ENCODE measurements at regions not wholly inside any gene's neighbourhood (a gene's known extent, or its start where the extent isn't known, plus 50 kb on each side); places are given as distances from the start of the nearest gene placed in this dataset.
"Not testable (repeated sequence)": the region's sequence is repeated elsewhere in the genome, so short reads cannot be mapped to it uniquely, and the experiment has no call there.

DNA sequence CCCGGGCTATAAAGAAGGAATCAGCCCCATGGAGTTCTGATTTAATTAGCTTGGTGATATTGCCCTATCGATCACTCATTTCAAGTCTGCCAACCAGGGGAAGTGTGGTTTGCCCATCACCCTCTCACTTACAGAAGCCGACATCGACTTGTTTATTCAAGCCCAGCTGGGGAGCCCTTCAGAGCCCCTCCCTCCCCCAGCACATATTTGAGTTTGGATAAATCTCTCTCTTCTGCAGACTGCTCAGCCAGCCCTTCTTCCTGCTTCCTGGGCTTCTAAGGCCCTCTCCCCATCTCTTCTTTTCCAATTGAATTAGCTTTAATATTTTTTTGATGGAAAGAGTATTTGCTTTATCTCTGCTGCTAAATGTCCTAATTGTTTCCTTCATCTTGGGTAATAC is 299.0 kb downstream of the MIAT start:
- Mint-ChIP-seq H3K4me1 (peaks cover 0 to 5% (median 0%) of the 10 kb centered on the region in 4 donors), H3K27ac (no peak overlapping the region), H3K9me3 (peaks cover 0 to 4% (median 0%) of the 10 kb centered on the region in 9 donors), H3K36me3 (peaks cover 2 to 8% (median 5%) of the 10 kb centered on the region in 3 donors), H3K27me3 (peaks cover 17 to 80% (median 48%) of the 10 kb centered on the region in 5 donors), H3K4me3 (no peak overlapping the region)
- POLR2A ChIA-PET, result no interaction called here
- no peak for ATAC-seq
- no peak for DNase-seq

DNA sequence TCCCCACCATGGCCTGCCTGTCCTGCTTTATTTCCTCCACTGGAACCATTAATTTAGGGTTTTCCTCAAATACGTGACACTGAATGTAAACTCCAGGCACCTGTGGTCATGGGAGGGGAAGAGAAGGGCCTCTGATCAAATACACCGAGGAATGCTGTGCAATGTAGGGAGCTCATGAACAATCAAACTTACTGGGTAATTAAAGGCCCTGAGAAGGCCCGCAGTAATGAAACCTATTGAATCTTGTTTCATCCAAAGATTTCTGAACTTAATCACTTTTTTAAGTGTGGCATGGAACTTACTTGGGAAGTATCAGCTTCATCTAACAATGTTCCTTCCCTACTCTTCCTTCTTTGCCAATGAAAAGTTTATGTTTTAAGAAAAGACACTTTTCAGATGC is 299.8 kb downstream of the MIAT start:
- Mint-ChIP-seq H3K27me3 (peaks cover 14 to 74% (median 43%) of the 10 kb centered on the region in 5 donors), H3K4me3 (no peak overlapping the region), H3K27ac (no peak overlapping the region), H3K4me1 (peaks cover 0 to 4% (median 0%) of the 10 kb centered on the region in 4 donors), H3K36me3 (peaks cover 0 to 8% (median 5%) of the 10 kb centered on the region in 3 donors), H3K9me3 (peaks cover 0 to 4% (median 0%) of the 10 kb centered on the region in 9 donors)
- DNase-seq (no peak), ATAC-seq (no peak)
- POLR2A ChIA-PET, result no interaction called here

DNA sequence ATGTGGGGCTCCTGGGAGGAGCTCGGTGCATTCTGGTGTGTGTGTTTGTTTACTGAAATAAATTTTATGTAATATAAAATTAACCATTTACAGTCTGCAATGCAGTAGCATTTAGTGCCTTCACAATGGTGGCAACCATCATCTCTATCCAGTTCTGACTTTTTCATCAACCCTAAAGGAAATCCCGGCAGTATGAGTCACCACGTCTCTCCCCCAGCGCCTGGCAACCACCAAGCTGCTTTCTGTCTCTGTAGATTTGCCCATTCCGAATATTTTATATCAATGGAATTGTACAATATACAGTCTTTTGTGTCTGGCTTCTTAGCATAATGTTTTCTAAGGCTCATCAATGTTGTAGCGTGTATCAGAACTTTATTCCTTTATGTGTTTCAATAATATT is 300.5 kb downstream of the MIAT start:
- Mint-ChIP-seq H3K27ac (no peak overlapping the region), H3K36me3 (peaks cover 0 to 8% (median 5%) of the 10 kb centered on the region in 3 donors), H3K4me1 (peaks cover 0 to 2% (median 0%) of the 10 kb centered on the region in 4 donors), H3K4me3 (no peak overlapping the region), H3K9me3 (peaks cover 0 to 4% (median 0%) of the 10 kb centered on the region in 9 donors), H3K27me3 (peaks cover 14 to 66% (median 37%) of the 10 kb centered on the region in 5 donors)
- DNase-seq, result no peak
- POLR2A ChIA-PET, result no interaction called here
- no peak for ATAC-seq

DNA sequence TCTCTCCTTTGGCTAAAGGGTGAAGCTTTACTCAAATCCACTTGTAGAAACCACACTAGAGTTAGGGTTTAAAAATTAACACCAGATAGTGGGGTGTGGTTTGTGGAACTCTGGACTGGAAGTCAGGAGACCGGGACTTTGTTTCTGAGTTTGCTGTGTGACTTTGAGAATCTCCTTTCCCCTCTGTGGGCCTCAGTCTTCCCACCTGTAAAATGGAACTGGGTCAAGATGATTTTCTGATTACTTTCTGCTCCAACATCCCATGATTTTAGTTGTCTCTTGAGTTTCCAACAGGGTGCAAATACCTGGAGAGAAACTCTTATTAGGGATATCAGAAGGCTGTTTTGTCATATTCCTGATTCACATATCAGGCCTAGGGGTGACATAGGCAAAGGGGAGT is 301.0 kb downstream of the MIAT start:
- H3K9me3 Mint-ChIP-seq, result peaks cover 0 to 4% (median 0%) of the 10 kb centered on the region in 9 donors
- H3K4me1 Mint-ChIP-seq, result peaks cover 0 to 2% (median 0%) of the 10 kb centered on the region in 4 donors
- H3K27me3 Mint-ChIP-seq, result peaks cover 14 to 62% (median 34%) of the 10 kb centered on the region in 5 donors
- POLR2A ChIA-PET, result no interaction called here
- peaks cover 0 to 8% (median 5%) of the 10 kb centered on the region in 3 donors for H3K36me3 Mint-ChIP-seq
- ATAC-seq, result no peak
- no peak overlapping the region for H3K27ac Mint-ChIP-seq
- no peak for DNase-seq
- no peak overlapping the region for H3K4me3 Mint-ChIP-seq

DNA sequence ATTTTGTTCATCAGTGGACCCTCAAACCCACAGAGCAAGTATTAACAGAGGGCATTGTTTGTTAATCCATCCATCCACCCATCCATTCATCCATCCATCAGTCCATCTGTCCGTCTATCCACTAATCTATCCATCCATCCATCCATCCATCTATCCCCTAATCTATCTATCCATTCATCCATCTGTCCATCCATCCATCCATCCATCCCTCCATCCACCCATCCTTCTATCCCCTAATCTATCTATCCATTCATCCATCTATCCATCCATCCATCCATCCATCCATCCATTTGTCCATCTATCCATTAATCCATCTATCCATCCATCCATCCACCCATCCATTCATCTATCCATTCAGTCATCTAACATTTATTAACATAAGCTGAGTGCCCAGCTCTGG is 307.3 kb downstream of the MIAT start:
- H3K27me3 Mint-ChIP-seq, result peaks cover under 1 to 19% (median 18%) of the 10 kb centered on the region in 5 donors
- peaks cover 5 to 16% (median 10%) of the 10 kb centered on the region in 3 donors for H3K36me3 Mint-ChIP-seq

DNA sequence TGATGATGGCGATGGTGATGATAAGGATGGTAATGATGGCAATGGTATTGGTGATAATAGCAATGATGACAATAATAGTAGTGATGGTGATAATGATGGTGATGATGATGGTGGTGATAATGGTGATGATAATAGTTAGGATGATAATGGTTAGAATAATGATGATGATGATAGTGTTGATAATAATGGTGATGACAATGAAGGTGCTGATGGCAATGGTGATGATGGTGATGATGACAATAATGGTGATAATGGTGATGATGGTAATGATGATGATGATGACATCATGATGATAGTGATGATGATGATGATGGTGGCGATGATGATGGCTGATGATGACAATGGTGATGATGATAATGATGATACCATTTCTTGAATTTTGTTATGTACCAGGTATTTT is 309.9 kb downstream of the MIAT start:
- DNase-seq, result no peak
- peaks cover 5 to 12% (median 10%) of the 10 kb centered on the region in 3 donors for H3K36me3 Mint-ChIP-seq
- peaks cover 0 to 21% (median 10%) of the 10 kb centered on the region in 5 donors for H3K27me3 Mint-ChIP-seq
- no peaks in the 10 kb centered on the region for H3K4me1 Mint-ChIP-seq
- POLR2A ChIA-PET, result no interaction called here
- no peak for ATAC-seq
- H3K9me3 Mint-ChIP-seq, result peaks cover 0 to 13% (median 4%) of the 10 kb centered on the region in 9 donors
- no peak overlapping the region for H3K27ac Mint-ChIP-seq
- no peak overlapping the region for H3K4me3 Mint-ChIP-seq

More for the DNA sequence above, 307.3 kb downstream of the MIAT start:
- H3K4me1 Mint-ChIP-seq, result no peaks in the 10 kb centered on the region
- H3K27ac Mint-ChIP-seq, result no peak overlapping the region
- ATAC-seq, result no peak
- POLR2A ChIA-PET, result no interaction called here
- H3K4me3 Mint-ChIP-seq, result no peak overlapping the region
- no peak for DNase-seq
- peaks cover 0 to 13% (median 4%) of the 10 kb centered on the region in 9 donors for H3K9me3 Mint-ChIP-seq

DNA sequence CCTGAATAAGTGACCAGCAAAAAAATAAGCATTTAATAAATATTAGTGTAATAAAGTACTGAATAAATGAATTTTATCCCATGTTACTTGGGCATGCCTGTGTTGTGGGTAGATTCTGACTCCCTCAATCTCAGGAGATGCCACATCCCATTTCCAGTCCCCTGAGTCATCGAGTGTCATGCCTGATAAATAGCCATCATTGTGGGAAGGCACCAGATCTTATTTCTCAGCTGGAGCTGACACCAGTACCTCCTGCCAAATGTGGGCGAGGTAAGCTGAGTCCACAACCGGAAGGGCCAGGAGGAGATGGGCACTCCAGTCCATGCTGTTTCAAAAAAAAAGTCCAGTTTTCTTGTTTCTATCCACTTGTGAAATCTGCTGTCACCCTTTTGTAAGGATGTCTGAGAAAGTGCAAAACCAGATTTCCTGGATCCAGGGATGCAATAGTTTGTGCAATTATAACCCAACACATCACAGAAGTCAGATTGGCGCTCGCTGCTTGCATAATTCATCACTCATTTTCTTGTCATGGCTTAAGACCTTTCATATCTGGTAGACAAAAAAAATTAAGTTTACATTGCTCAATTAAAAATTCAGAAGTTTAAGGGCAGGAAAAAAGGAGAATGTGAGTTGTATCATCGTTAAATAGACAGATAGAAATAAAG is 311.6 kb downstream of the MIAT start:
- POLR2A ChIA-PET, result no interaction called here
- ATAC-seq (no peak), DNase-seq (no peak)
- Mint-ChIP-seq H3K4me3 (no peak overlapping the region), H3K27ac (no peak overlapping the region), H3K27me3 (peaks cover 0 to 21% (median 10%) of the 10 kb centered on the region in 5 donors), H3K36me3 (peaks cover 5 to 12% (median 10%) of the 10 kb centered on the region in 3 donors), H3K9me3 (peaks cover 0 to 13% (median 4%) of the 10 kb centered on the region in 9 donors), H3K4me1 (no peaks in the 10 kb centered on the region)

DNA sequence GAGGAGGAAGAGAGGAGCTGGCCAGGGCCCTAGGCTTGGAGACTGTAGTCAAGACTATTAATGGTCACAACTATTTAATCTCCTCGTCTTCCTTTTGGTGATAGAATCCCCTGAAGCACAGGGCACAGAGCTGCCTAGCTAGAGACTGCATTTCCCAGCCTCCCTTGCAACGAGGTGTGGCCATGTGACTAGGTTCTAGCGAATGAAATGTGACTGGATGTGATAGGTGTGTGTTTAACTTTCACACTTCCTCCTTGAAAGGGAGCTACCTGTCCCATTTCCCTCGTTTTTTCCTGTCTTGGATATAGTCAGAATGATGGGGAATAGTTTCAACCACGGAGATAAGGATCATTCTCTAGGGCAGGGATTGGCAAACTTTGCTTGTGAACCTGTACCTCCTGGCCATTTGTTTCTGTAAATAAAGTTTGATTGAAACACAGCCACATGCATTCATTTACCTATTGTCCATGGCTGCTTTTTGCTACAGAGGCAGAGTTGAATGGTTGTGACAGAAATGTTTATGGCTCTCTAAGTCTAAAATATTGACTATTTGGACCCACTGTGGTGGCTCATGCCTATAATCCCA is 313.5 kb downstream of the MIAT start:
- peaks cover 0 to 17% (median 10%) of the 10 kb centered on the region in 5 donors for H3K27me3 Mint-ChIP-seq
- DNase-seq (no peak), ATAC-seq (no peak)
- peaks cover 0 to 3% (median 0%) of the 10 kb centered on the region in 9 donors for H3K9me3 Mint-ChIP-seq
- no peak overlapping the region for H3K27ac Mint-ChIP-seq
- no peaks in the 10 kb centered on the region for H3K4me1 Mint-ChIP-seq
- POLR2A ChIA-PET, result no interaction called here
- H3K4me3 Mint-ChIP-seq, result no peak overlapping the region
- peaks cover 0 to 1% (median 0%) of the 10 kb centered on the region in 3 donors for H3K36me3 Mint-ChIP-seq

DNA sequence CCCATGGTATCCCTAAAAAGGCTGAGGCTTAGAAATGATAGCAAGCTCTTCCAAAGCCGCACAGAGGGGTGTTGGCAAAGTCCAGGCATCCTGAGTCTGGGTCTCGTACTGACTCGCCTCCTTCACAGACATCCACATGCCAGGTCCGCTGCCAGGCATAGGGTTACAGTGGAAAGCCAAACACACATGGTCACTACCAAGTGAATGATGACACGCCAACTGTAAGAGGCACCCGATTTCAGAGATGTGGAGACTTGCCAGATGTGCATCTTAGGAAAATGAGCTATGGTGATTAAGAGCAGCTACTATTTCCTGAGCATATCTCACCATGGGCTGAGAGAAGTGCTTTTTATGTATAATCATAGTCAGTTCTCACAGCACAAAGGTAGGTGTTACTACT is 314.9 kb downstream of the MIAT start:
- no peak overlapping the region for H3K27ac Mint-ChIP-seq
- no peak for ATAC-seq
- H3K4me3 Mint-ChIP-seq, result no peak overlapping the region
- H3K9me3 Mint-ChIP-seq, result peaks cover 0 to 3% (median 0%) of the 10 kb centered on the region in 9 donors
- H3K4me1 Mint-ChIP-seq, result no peaks in the 10 kb centered on the region
- POLR2A ChIA-PET, result no interaction called here
- H3K36me3 Mint-ChIP-seq, result peaks cover 0 to 1% (median 0%) of the 10 kb centered on the region in 3 donors
- no peak for DNase-seq
- H3K27me3 Mint-ChIP-seq, result peaks cover 0 to 17% (median 10%) of the 10 kb centered on the region in 5 donors

DNA sequence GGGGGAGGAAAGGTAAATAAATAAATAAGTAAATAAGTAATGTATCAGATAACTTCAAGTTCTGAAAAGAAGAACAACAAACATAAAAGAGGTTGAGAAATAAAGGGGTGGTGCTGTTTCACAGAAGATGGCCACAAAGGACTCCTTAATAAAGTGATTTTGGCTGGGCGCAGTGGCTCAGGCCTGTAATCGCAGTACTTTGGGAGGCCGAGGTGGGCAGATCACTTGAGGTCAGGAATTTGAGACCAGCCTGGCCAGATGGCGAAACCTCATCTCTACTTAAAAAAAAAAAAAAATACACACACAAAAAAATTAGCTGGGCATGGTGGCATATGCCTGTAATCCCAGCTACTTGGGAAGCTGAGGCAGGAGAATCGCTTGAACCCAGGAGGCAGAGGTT is 315.5 kb downstream of the MIAT start:
- H3K27ac Mint-ChIP-seq, H3K4me3 Mint-ChIP-seq, H3K4me1 Mint-ChIP-seq, ATAC-seq, POLR2A ChIA-PET, DNase-seq, H3K36me3 Mint-ChIP-seq, H3K9me3 Mint-ChIP-seq: not testable (repeated sequence)
- peaks cover 0 to 17% (median 10%) of the 10 kb centered on the region in 5 donors for H3K27me3 Mint-ChIP-seq

DNA sequence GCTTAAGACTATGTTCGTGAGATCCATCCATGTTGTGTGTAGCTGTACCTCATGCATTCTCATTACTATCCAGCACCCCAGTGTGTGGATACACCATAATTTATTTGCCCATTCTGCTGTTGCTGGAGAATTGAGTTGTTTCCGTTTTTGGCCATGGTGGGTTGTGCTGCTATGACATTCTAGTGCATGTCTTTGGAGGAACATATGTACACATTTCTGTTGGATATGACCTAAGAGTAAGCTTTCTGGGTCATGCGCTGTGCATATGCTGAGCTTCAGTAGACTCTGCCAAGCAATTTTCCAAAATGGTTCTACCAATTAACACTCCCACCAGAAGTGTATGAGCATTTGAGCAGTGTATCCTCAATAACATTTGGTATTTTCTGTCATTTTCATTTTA is 316.6 kb downstream of the MIAT start:
- H3K36me3 Mint-ChIP-seq, result peaks cover 0 to 3% (median 0%) of the 10 kb centered on the region in 3 donors
- peaks cover under 1 to 17% (median 11%) of the 10 kb centered on the region in 5 donors for H3K27me3 Mint-ChIP-seq
- H3K4me3 Mint-ChIP-seq, result no peak overlapping the region
- H3K4me1 Mint-ChIP-seq, result no peaks in the 10 kb centered on the region
- POLR2A ChIA-PET, result no interaction called here
- peaks cover 0 to 9% (median 0%) of the 10 kb centered on the region in 9 donors for H3K9me3 Mint-ChIP-seq
- ATAC-seq, result no peak
- H3K27ac Mint-ChIP-seq, result no peak overlapping the region
- DNase-seq, result no peak

DNA sequence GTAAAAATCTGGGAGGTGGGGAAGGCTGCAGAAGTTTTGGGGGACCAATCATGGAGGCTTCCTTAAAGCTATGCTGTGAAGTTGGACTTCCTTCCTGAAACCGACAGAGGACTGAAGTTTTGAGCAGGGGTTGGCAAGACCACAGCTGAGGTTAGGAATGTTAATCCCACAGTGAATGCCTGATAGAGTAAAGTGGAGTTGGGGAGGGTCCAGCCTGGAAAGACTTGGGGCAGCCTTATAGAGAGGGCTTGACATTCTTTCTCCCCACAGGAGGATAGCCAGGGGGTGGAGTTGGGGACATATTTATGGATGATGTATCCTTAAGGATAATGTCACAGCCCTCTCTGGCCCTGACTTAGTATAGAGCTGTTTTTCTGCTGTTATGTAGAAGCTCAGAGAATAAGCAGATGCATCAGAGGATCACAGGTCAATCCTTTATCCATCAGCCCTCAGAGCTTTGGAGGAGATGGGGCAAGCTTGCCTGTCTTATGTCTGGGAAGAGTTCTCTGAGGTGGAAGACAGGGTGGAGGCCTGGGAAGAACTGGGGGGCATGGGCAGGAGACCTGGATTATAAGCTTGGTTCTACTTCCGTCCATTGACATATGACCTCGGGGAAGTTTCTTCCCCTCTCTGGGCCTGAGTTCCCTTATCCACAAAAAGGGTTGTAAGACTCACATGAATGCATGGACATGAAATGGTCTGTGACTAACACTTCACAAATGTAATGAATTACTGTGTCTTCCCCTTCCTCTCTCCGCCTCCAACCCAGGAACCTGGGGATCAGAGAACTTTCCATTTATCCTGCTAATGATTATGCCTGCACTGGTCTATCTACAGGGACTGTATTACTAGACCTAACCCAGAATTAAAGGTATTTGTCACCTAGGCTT is 317.8 kb downstream of the MIAT start:
- Mint-ChIP-seq H3K4me1 (no peaks in the 10 kb centered on the region), H3K4me3 (no peak overlapping the region), H3K27me3 (peaks cover 1 to 19% (median 11%) of the 10 kb centered on the region in 5 donors), H3K9me3 (peaks cover 0 to 8% (median 0%) of the 10 kb centered on the region in 9 donors), H3K36me3 (peaks cover 0 to 2% (median 0%) of the 10 kb centered on the region in 3 donors), H3K27ac (no peak overlapping the region)
- POLR2A ChIA-PET, result no interaction called here
- DNase-seq (no peak), ATAC-seq (no peak)

Data from naive thymus-derived CD8-positive, alpha-beta T cell (primary cell).